ENCODE measurements at regions not wholly inside any gene's neighbourhood (a gene's known extent, or its start where the extent isn't known, plus 50 kb on each side); places are given as distances from the start of the nearest gene placed in this dataset.

DNA sequence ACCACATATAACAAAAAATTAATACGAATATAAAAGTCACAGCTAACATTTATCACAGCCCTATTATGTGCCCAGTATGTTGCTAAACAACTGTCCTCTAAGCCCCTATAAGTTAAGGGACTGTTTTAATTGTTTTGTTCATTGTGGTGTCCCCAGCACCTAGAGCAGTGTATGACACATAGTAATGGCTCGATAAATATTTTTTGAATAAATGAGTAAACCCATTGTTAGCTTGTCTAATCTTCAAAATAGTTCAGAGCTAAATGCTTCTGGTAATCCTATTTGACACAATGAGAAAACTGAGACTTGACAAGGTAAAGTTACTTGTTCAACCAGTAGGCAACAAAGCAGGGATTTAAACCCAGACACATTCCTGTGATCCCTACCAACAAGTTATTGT, 78.4 kb upstream of the NEUROD6 start:
- TF ChIP-seq, protein P1, sequence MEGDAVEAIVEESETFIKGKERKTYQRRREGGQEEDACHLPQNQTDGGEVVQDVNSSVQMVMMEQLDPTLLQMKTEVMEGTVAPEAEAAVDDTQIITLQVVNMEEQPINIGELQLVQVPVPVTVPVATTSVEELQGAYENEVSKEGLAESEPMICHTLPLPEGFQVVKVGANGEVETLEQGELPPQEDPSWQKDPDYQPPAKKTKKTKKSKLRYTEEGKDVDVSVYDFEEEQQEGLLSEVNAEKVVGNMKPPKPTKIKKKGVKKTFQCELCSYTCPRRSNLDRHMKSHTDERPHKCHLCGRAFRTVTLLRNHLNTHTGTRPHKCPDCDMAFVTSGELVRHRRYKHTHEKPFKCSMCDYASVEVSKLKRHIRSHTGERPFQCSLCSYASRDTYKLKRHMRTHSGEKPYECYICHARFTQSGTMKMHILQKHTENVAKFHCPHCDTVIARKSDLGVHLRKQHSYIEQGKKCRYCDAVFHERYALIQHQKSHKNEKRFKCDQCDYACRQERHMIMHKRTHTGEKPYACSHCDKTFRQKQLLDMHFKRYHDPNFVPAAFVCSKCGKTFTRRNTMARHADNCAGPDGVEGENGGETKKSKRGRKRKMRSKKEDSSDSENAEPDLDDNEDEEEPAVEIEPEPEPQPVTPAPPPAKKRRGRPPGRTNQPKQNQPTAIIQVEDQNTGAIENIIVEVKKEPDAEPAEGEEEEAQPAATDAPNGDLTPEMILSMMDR (IDR thresholded peaks at IDR 0.05), result no peak
- TF ChIP-seq POLR2A (IDR thresholded peaks at IDR 0.05), result no peak

All from right lobe of liver (tissue), 4 donors.